HG02884 (cell line): ENCODE measurements at regions not wholly inside any gene's neighbourhood (a gene's known extent, or its start where the extent isn't known, plus 50 kb on each side); places are given as distances from the start of the nearest gene placed in this dataset.
A peak's percentile ranks its signal among the peaks of the same experiment; 100 is the strongest.
"Not testable (repeated sequence)": the region's sequence is repeated elsewhere in the genome, so short reads cannot be mapped to it uniquely, and the experiment has no call there.

Source experiments
- ATAC-seq: cut with Tn5 transposase; IDR thresholded peaks from one replicate; pipeline ENCODE4 v1.9.1; 2021; ENCODE audit warnings: mild to moderate bottlenecking, moderate library complexity; ENCODE audit not compliant: unreplicated experiment

- no peak for ATAC-seq
Measured at GRCh38 chr6:9085054-9085708, 649.8 kb upstream of the SLC35B3 start.

- ATAC-seq: no peak
Measured at GRCh38 chr6:9083108-9083507, 647.8 kb upstream of the SLC35B3 start.

GRCh38 chr6:9066726-9067125, 631.4 kb upstream of the SLC35B3 start:
- no peak for ATAC-seq

GRCh38 chr6:9064156-9064555, 628.8 kb upstream of the SLC35B3 start:
- ATAC-seq: no peak

- no peak for ATAC-seq
Measured at GRCh38 chr6:9062596-9062995, 627.3 kb upstream of the SLC35B3 start.

- ATAC-seq: no peak
Measured at GRCh38 chr6:9057937-9058336, 622.6 kb upstream of the SLC35B3 start.

- no peak for ATAC-seq
Measured at GRCh38 chr6:9056556-9056955, 621.2 kb upstream of the SLC35B3 start.

- ATAC-seq: no peak
Measured at GRCh38 chr6:9044426-9044825, 609.1 kb upstream of the SLC35B3 start.

GRCh38 chr6:9040718-9041117, 605.4 kb upstream of the SLC35B3 start:
- no peak for ATAC-seq

GRCh38 chr6:9039258-9039657, 603.9 kb upstream of the SLC35B3 start:
- ATAC-seq: no peak

- no peak for ATAC-seq
Measured at GRCh38 chr6:9028086-9028485, 592.7 kb upstream of the SLC35B3 start.

- no peak for ATAC-seq
Measured at GRCh38 chr6:9025796-9026394, 590.5 kb upstream of the SLC35B3 start.

- no peak for ATAC-seq
Measured at GRCh38 chr6:9025228-9025627, 589.9 kb upstream of the SLC35B3 start.

- ATAC-seq: not testable (repeated sequence)
Measured at GRCh38 chr6:9024246-9024645, 588.9 kb upstream of the SLC35B3 start.

GRCh38 chr6:9020001-9020400, 584.7 kb upstream of the SLC35B3 start:
- no peak for ATAC-seq

GRCh38 chr6:9009931-9010330, 574.6 kb upstream of the SLC35B3 start:
- no peak for ATAC-seq

- ATAC-seq: no peak
Measured at GRCh38 chr6:9007027-9007426, 571.7 kb upstream of the SLC35B3 start.

GRCh38 chr6:9002833-9003232, 567.5 kb upstream of the SLC35B3 start:
- no peak for ATAC-seq

GRCh38 chr6:8995156-8995555, 559.8 kb upstream of the SLC35B3 start:
- no peak for ATAC-seq

GRCh38 chr6:8993111-8993510, 557.8 kb upstream of the SLC35B3 start:
- no peak for ATAC-seq

GRCh38 chr6:8991844-8992243, 556.5 kb upstream of the SLC35B3 start:
- no peak for ATAC-seq

GRCh38 chr6:8990075-8990474, 554.7 kb upstream of the SLC35B3 start:
- ATAC-seq: no peak

GRCh38 chr6:8983202-8983688, 547.9 kb upstream of the SLC35B3 start:
- ATAC-seq: peak; percentile 96
